GM23338 (cell line): ENCODE measurements at regions not wholly inside any gene's neighbourhood (a gene's known extent, or its start where the extent isn't known, plus 50 kb on each side); places are given as distances from the start of the nearest gene placed in this dataset.
A peak's percentile ranks its signal among the peaks of the same experiment; 100 is the strongest.

ENCODE experiments used
- ATAC-seq: fragments of 200-7000 bp; cut with Tn5 transposase; 3 replicates; pipeline ENCODE4 v1.9.1; 2020
- DNase-seq: peaks from one replicate; pipeline ENCODE4 v3.0.0-alpha.2; 2015; ENCODE audit warnings: low spot score
- H2AFZ ChIP-seq: fragments of 200-600 bp; sonication (generic); 2 replicates; pipeline ENCODE4 v1.8.0; 2016; ENCODE audit warnings: antibody characterized with exemption, mild to moderate bottlenecking, moderate library complexity
- H3F3A ChIP-seq: fragments of 200-600 bp; sonication (generic); replicated peaks from 2 replicates; pipeline ENCODE4 v1.8.0; 2017; ENCODE audit warnings: antibody characterized with exemption, mixed run types, low read depth
- H3K27ac ChIP-seq: fragments of 200-600 bp; sonication (generic); 2 replicates; pipeline ENCODE4 v1.6.1; 2016; ENCODE audit warnings: low read depth
- H3K27me3 ChIP-seq: fragments of 200-600 bp; sonication (generic); 2 replicates; pipeline ENCODE4 v1.8.0; 2016; ENCODE audit warnings: mild to moderate bottlenecking, mixed run types, moderate library complexity; ENCODE audit not compliant: insufficient read depth
- H3K36me3 ChIP-seq: fragments of 200-600 bp; sonication (generic); 2 replicates; pipeline ENCODE4 v1.8.0; 2016; ENCODE audit warnings: mild to moderate bottlenecking; ENCODE audit not compliant: insufficient read depth
- H3K4me1 ChIP-seq: fragments of 200-600 bp; sonication (generic); 2 replicates; pipeline ENCODE4 v1.8.0; 2016; ENCODE audit warnings: mild to moderate bottlenecking, moderate library complexity; ENCODE audit not compliant: insufficient read depth
- H3K4me2 ChIP-seq: fragments of 200-600 bp; sonication (generic); 2 replicates; pipeline ENCODE4 v1.7.1; 2017; ENCODE audit warnings: mixed run types
- H3K4me3 ChIP-seq: fragments of 200-600 bp; sonication (generic); 2 replicates; pipeline ENCODE4 v1.6.1; 2016; ENCODE audit warnings: mixed run types
- H3K79me2 ChIP-seq: fragments of 200-600 bp; sonication (generic); replicated peaks from 2 replicates; pipeline ENCODE4 v1.8.0; 2017; ENCODE audit warnings: mild to moderate bottlenecking; ENCODE audit not compliant: insufficient read depth
- H3K9me2 ChIP-seq: fragments of 200-600 bp; sonication (generic); 2 replicates; pipeline ENCODE4 v1.8.0; 2017; ENCODE audit not compliant: insufficient read depth
- H4K20me1 ChIP-seq: fragments of 200-600 bp; sonication (generic); replicated peaks from 2 replicates; pipeline ENCODE4 v1.8.0; 2017; ENCODE audit warnings: mild to moderate bottlenecking; ENCODE audit not compliant: insufficient read depth
- H3K27ac Mint-ChIP-seq: 2 replicates; pipeline ENCODE4 v1.8.0; 2020; ENCODE audit warnings: inconsistent platforms, mild to moderate bottlenecking, moderate library complexity, mixed read lengths
- H3K27me3 Mint-ChIP-seq: 3 replicates; pipeline ENCODE4 v1.8.0; 2022; ENCODE audit warnings: low read depth, mild to moderate bottlenecking, moderate library complexity, mixed read lengths, inconsistent platforms; ENCODE audit not compliant: insufficient read depth, poor library complexity
- H3K36me3 Mint-ChIP-seq: 3 replicates; pipeline ENCODE4 v1.8.0; 2021; ENCODE audit warnings: low read depth, mild to moderate bottlenecking, inconsistent platforms, moderate library complexity, mixed read lengths
- H3K4me1 Mint-ChIP-seq: 3 replicates; pipeline ENCODE4 v1.8.0; 2020; ENCODE audit warnings: mild to moderate bottlenecking, inconsistent platforms, mixed read lengths
- H3K4me3 Mint-ChIP-seq: 3 replicates; pipeline ENCODE4 v1.8.0; 2021; ENCODE audit warnings: moderate library complexity, mild to moderate bottlenecking, inconsistent platforms, mixed read lengths
- H3K9me3 Mint-ChIP-seq: 3 replicates; pipeline ENCODE4 v1.8.0; 2020; ENCODE audit warnings: moderate library complexity, mild to moderate bottlenecking, inconsistent platforms, mixed read lengths
- CREB1 ChIP-seq: fragments of 250-450 bp; sonication (Bioruptor Pico); IDR thresholded peaks from 2 replicates; pipeline ENCODE4 v1.5.0; 2020; ENCODE audit warnings: low read depth, mild to moderate bottlenecking, moderate library complexity
- CTCF ChIP-seq, 2 experiments: fragments of 200-600 bp in 1 of 2; sonication (generic) in 1 of 2; conservative IDR thresholded peaks; 2 replicates each; pipeline versions ENCODE4 v1.5.1 to v1.6.1; 2016 to 2017; ENCODE audit warnings: antibody characterized with exemption in 2 of 2, low read depth in 2 of 2, mild to moderate bottlenecking in 2 of 2, moderate library complexity in 1 of 2
- ETS1 ChIP-seq: IDR thresholded peaks from 2 replicates; pipeline ENCODE4 v1.6.1; 2016; ENCODE audit warnings: antibody characterized with exemption
- EZH2 ChIP-seq: fragments of 200-600 bp; sonication (generic); IDR thresholded peaks from one replicate; pipeline ENCODE4 v1.8.0; 2017; ENCODE audit warnings: antibody characterized with exemption, mild to moderate bottlenecking, low read depth; ENCODE audit not compliant: unreplicated experiment
- EZH2phosphoT487 ChIP-seq: fragments of 200-600 bp; sonication (generic); IDR thresholded peaks from one replicate; pipeline ENCODE4 v1.8.1; 2018; ENCODE audit warnings: antibody characterized with exemption; ENCODE audit not compliant: unreplicated experiment
- NANOG ChIP-seq: IDR thresholded peaks from 2 replicates; pipeline ENCODE4 v1.6.1; 2016; ENCODE audit warnings: antibody characterized with exemption, borderline replicate concordance
- POLR2AphosphoS5 ChIP-seq: IDR thresholded peaks from 2 replicates; pipeline ENCODE4 v1.6.1; 2016; ENCODE audit warnings: antibody characterized with exemption, low read depth
- REST ChIP-seq: IDR thresholded peaks from one replicate; pipeline ENCODE4 v1.6.1; 2018; ENCODE audit warnings: antibody characterized with exemption; ENCODE audit not compliant: unreplicated experiment
- STAT1 ChIP-seq: IDR thresholded peaks from one replicate; pipeline ENCODE4 v1.6.1; 2016; ENCODE audit warnings: antibody characterized with exemption; ENCODE audit not compliant: unreplicated experiment
- ZNF331 ChIP-seq: fragments of 250-450 bp; sonication (Bioruptor Pico); IDR thresholded peaks from 2 replicates; pipeline ENCODE4 v1.5.0; 2020; ENCODE audit warnings: low read depth, mild to moderate bottlenecking, moderate library complexity

GRCh38 chr5:98144710-98145109 lies 628.8 kb upstream of the RGMB start:
- Mint-ChIP-seq H3K36me3 (no peaks in the 10 kb centered on the region), H3K9me3 (no peaks in the 10 kb centered on the region; the same call in 2 of the 3 replicates), H3K27ac (no peak overlapping the region), H3K4me1 (no peaks in the 10 kb centered on the region), H3K4me3 (no peak overlapping the region), H3K27me3 (no peaks in the 10 kb centered on the region)
- Histone ChIP-seq H3K79me2 (no peaks in the 10 kb centered on the region), H3K4me2 (no peak overlapping the region), H4K20me1 (no peaks in the 10 kb centered on the region), H3K27me3 (no peaks in the 10 kb centered on the region), H3K4me1 (no peaks in the 10 kb centered on the region), H3K27ac (no peak overlapping the region), H3K4me3 (no peak overlapping the region), H2AFZ (no peak overlapping the region), H3K36me3 (no peaks in the 10 kb centered on the region), H3K9me2 (peaks cover 7% of the 10 kb centered on the region; the same call in 1 of the 2 replicates), H3F3A (no peaks in the 10 kb centered on the region)
- TF ChIP-seq STAT1, result no peak
- no peak for TF ChIP-seq ZNF331 (CRISPR knock-in tag)
- TF ChIP-seq ETS1, result no peak
- no peak for TF ChIP-seq CTCF (conservative IDR thresholded peaks at IDR 0.05; ENCODE audit: low read depth in 2 of 2)
- no peak for TF ChIP-seq REST
- no peak for TF ChIP-seq NANOG
- TF ChIP-seq CREB1 (CRISPR knock-in tag), result no peak
- no peak for TF ChIP-seq EZH2phosphoT487
- no peak for TF ChIP-seq EZH2
- TF ChIP-seq POLR2AphosphoS5, result no peak
- no peak for ATAC-seq
- no peak for DNase-seq

- H3K4me1 ChIP-seq, result no peaks in the 10 kb centered on the region
- no peaks in the 10 kb centered on the region for H4K20me1 ChIP-seq
- H2AFZ ChIP-seq, result no peak overlapping the region
- H3K4me2 ChIP-seq, result no peak overlapping the region
- Mint-ChIP-seq H3K4me3 (no peak overlapping the region), H3K9me3 (peaks cover 3% of the 10 kb centered on the region; the same call in 1 of the 3 replicates), H3K27ac (no peak overlapping the region), H3K27me3 (no peaks in the 10 kb centered on the region), H3K36me3 (peaks cover 3% of the 10 kb centered on the region; the same call in 1 of the 3 replicates), H3K4me1 (no peaks in the 10 kb centered on the region)
- no peaks in the 10 kb centered on the region for H3K36me3 ChIP-seq
- H3K27ac ChIP-seq, result no peak overlapping the region
- ATAC-seq, result peak; percentile 67; the same call in 2 of the 3 replicates
- peak; percentile 23 for DNase-seq
- no peaks in the 10 kb centered on the region for H3K27me3 ChIP-seq
- no peak overlapping the region for H3K4me3 ChIP-seq
- no peaks in the 10 kb centered on the region for H3K79me2 ChIP-seq
- H3K9me2 ChIP-seq, result peaks cover 21% of the 10 kb centered on the region; the same call in 1 of the 2 replicates
- no peaks in the 10 kb centered on the region for H3F3A ChIP-seq
- TF ChIP-seq POLR2AphosphoS5 (no peak), ZNF331 (CRISPR knock-in tag) (no peak), EZH2 (no peak), ETS1 (no peak), CTCF (conservative IDR thresholded peaks at IDR 0.05; ENCODE audit: low read depth in 2 of 2) (peak; percentile 27 to 44; a peak in 3 of 4 replicates)
These were observed 616.1 kb upstream of the RGMB start for GRCh38 chr5:98157368-98157767.
